GM23248 (cell line): ENCODE measurements at regions not wholly inside any gene's neighbourhood (a gene's known extent, or its start where the extent isn't known, plus 50 kb on each side); places are given as distances from the start of the nearest gene placed in this dataset.

Experiments
- EZH2 ChIP-seq: fragments of 200-600 bp; sonication (generic); IDR thresholded peaks from 2 replicates; pipeline ENCODE4 v1.6.1; 2018; ENCODE audit warnings: antibody characterized with exemption, mild to moderate bottlenecking; ENCODE audit not compliant: insufficient read depth, poor library complexity, severe bottlenecking
- EZH2phosphoT487 ChIP-seq: fragments of 200-600 bp; sonication (generic); IDR thresholded peaks from 2 replicates; pipeline ENCODE4 v1.6.1; 2018; ENCODE audit warnings: antibody characterized with exemption, moderate library complexity, mild to moderate bottlenecking, low read depth; ENCODE audit not compliant: insufficient read depth

- TF ChIP-seq EZH2 (no peak), EZH2phosphoT487 (no peak)
Observed at GRCh38 chr3:76523337-76523736, 516.6 kb upstream of the ROBO2 start.
